NB4 (cell line): ENCODE measurements at regions not wholly inside any gene's neighbourhood (a gene's known extent, or its start where the extent isn't known, plus 50 kb on each side); places are given as distances from the start of the nearest gene placed in this dataset.
"Not testable (repeated sequence)": the region's sequence is repeated elsewhere in the genome, so short reads cannot be mapped to it uniquely, and the experiment has no call there.

Source experiments
- CTCF ChIP-seq: IDR thresholded peaks from one replicate; pipeline ENCODE4 v1.5.1; 2012; ENCODE audit warnings: low read depth, low read length
- MAX ChIP-seq: IDR thresholded peaks from 2 replicates; pipeline ENCODE4 v1.6.1; 2011; ENCODE audit warnings: low read depth, low read length
- POLR2A ChIP-seq: IDR thresholded peaks from 2 replicates; pipeline ENCODE4 v1.6.1; 2011; ENCODE audit warnings: mild to moderate bottlenecking; ENCODE audit not compliant: insufficient read length; ENCODE audit errors: extremely low read depth

- not testable (repeated sequence) for TF ChIP-seq CTCF, MAX, POLR2A
These were observed 1348.2 kb downstream of the GATA3 start for GRCh38 chr10:9402507-9403195.
